ENCODE measurements at regions not wholly inside any gene's neighbourhood (a gene's known extent, or its start where the extent isn't known, plus 50 kb on each side); places are given as distances from the start of the nearest gene placed in this dataset.

GRCh38 chr18:1929720-1930119, 641.6 kb downstream of the METTL4 start:
- TF ChIP-seq CTCF (IDR thresholded peaks at IDR 0.05; ENCODE audit: low read depth, low read length) (no peak), EZH2phosphoT487 (IDR thresholded peaks at IDR 0.05; ENCODE audit: low read depth) (no peak)

Measured in OCI-LY3 (cell line).